ENCODE measurements at regions not wholly inside any gene's neighbourhood (a gene's known extent, or its start where the extent isn't known, plus 50 kb on each side); places are given as distances from the start of the nearest gene placed in this dataset.

- Histone ChIP-seq H3K79me1 (ENCODE audit: low read depth in 1 of 2, low read length in 2 of 2) (no peaks in the 10 kb centered on the region), H3K9me3 (ENCODE audit: control insufficient read depth, insufficient read depth, low read length) (no peaks in the 10 kb centered on the region), H3K56ac (ENCODE audit: extremely low read depth, insufficient read depth, low read length) (no peak overlapping the region), H2BK15ac (ENCODE audit: low read depth, low read length) (no peak overlapping the region), H3K18ac (ENCODE audit: low read depth, low read length) (no peak overlapping the region), H3K9ac (ENCODE audit: low read depth, low read length) (no peak overlapping the region), H3K4ac (ENCODE audit: low read depth, low read length) (no peak overlapping the region), H4K20me1 (ENCODE audit: insufficient read depth, low read length) (no peaks in the 10 kb centered on the region), H3K36me3 (ENCODE audit: control insufficient read depth, insufficient read depth, low read length) (no peaks in the 10 kb centered on the region), H3K4me3 (ENCODE audit: insufficient read depth, low read depth, low read length) (no peak overlapping the region), H3K27me3 (ENCODE audit: control insufficient read depth, insufficient read depth, low read length) (no peaks in the 10 kb centered on the region), H2BK120ac (ENCODE audit: low read depth, low read length) (no peak overlapping the region), H4K5ac (ENCODE audit: low read depth, low read length) (no peak overlapping the region), H3K4me2 (ENCODE audit: low read depth, low read length) (no peak overlapping the region), H3K9me1 (ENCODE audit: insufficient read depth, low read length) (no peaks in the 10 kb centered on the region), H2BK20ac (ENCODE audit: low read depth, low read length) (no peak overlapping the region), H3K23ac (ENCODE audit: low read depth, low read length) (no peak overlapping the region), H4K8ac (ENCODE audit: low read depth in 2 of 2, low read length in 2 of 2) (no peak overlapping the region), H2AK9ac (replicated peaks; ENCODE audit: low read depth, low read length, poor library complexity) (no peak overlapping the region), H2AFZ (replicated peaks; ENCODE audit: low read length, poor library complexity) (no peak overlapping the region), H3K14ac (replicated peaks; ENCODE audit: low read depth, low read length) (no peak overlapping the region), H2BK5ac (ENCODE audit: low read depth, low read length, poor library complexity, severe bottlenecking) (no peak overlapping the region), H4K91ac (ENCODE audit: insufficient read depth, low read depth, low read length) (no peak overlapping the region), H2AK5ac (ENCODE audit: low read depth, low read length) (no peak overlapping the region), H3K27ac (ENCODE audit: insufficient read depth, low read length) (no peak overlapping the region), H3K4me1 (ENCODE audit: control insufficient read depth, insufficient read depth, low read length) (no peaks in the 10 kb centered on the region)
- TF ChIP-seq MXI1 (IDR thresholded peaks at IDR 0.05; ENCODE audit: borderline replicate concordance, low read depth, low read length) (no peak), USF2 (IDR thresholded peaks at IDR 0.05; ENCODE audit: low read depth, low read length) (no peak), MAFK (IDR thresholded peaks at IDR 0.05; ENCODE audit: low read depth, low read length) (no peak), ELK1 (IDR thresholded peaks at IDR 0.05; ENCODE audit: borderline replicate concordance, low read depth, low read length) (no peak), NFE2L2 (IDR thresholded peaks at IDR 0.05; ENCODE audit: low read depth, low read length) (no peak), RFX5 (IDR thresholded peaks at IDR 0.05; ENCODE audit: low read depth, low read length) (no peak), CEBPB (IDR thresholded peaks at IDR 0.05; ENCODE audit: low read depth, low read length) (no peak)
- TF ChIP-seq, protein P1, sequence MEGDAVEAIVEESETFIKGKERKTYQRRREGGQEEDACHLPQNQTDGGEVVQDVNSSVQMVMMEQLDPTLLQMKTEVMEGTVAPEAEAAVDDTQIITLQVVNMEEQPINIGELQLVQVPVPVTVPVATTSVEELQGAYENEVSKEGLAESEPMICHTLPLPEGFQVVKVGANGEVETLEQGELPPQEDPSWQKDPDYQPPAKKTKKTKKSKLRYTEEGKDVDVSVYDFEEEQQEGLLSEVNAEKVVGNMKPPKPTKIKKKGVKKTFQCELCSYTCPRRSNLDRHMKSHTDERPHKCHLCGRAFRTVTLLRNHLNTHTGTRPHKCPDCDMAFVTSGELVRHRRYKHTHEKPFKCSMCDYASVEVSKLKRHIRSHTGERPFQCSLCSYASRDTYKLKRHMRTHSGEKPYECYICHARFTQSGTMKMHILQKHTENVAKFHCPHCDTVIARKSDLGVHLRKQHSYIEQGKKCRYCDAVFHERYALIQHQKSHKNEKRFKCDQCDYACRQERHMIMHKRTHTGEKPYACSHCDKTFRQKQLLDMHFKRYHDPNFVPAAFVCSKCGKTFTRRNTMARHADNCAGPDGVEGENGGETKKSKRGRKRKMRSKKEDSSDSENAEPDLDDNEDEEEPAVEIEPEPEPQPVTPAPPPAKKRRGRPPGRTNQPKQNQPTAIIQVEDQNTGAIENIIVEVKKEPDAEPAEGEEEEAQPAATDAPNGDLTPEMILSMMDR (conservative IDR thresholded peaks at IDR 0.05; ENCODE audit: low read depth, low read length) = no peak
- ChIA-PET POLR2A (ENCODE audit: unreplicated experiment) (no interaction called here), CTCF (no interaction called here)
- in situ Hi-C loops (cut with MboI; ENCODE audit: low sequenced_read_pairs) (no loop called here), intact Hi-C loops (cut with micrococcal nuclease) (no loop called here), dilution Hi-C loops (cut with HindIII; ENCODE audit: low sequenced_read_pairs, unreplicated experiment) (no loop called here)
- ATAC-seq (ENCODE audit: low read depth) (no peak), DNase-seq (no peak)
- no CpG with 5 or more reads among the region's 7 CpGs for WGBS, 2 experiments (ENCODE audit: extremely low coverage in 2 of 2, insufficient read length in 1 of 2)
- no TSS peak for BruUV-seq (replicated peaks)
These were observed 169.7 kb upstream of the TFAP2D start for GRCh38 chr6:50543666-50544065.
